Coronary artery (tissue), 2 donors: ENCODE measurements at regions not wholly inside any gene's neighbourhood (a gene's known extent, or its start where the extent isn't known, plus 50 kb on each side); places are given as distances from the start of the nearest gene placed in this dataset.

Experiments used
- DNase-seq: peaks from one replicate; pipeline ENCODE4 v3.0.0-alpha.2; 2017; ENCODE audit warnings: low spot score
- H3K27ac ChIP-seq, 2 donors: fragments of 200-600 bp; sonication (generic); one replicate each; pipeline ENCODE4 v1.5.1; 2016 to 2019
- H3K4me3 ChIP-seq: fragments of 200-600 bp; sonication (generic); 2 replicates; pipeline ENCODE4 v1.5.1; 2016; ENCODE audit warnings: mild to moderate bottlenecking, moderate library complexity
- CTCF ChIP-seq: fragments of 200-600 bp; sonication (generic); IDR thresholded peaks from one replicate; pipeline ENCODE4 v1.5.1; 2019; ENCODE audit warnings: antibody characterized with exemption

- Histone ChIP-seq H3K4me3 (no peak overlapping the region), H3K27ac (no peak overlapping the region)
- no peak for DNase-seq
- no peak for TF ChIP-seq CTCF
These were observed 502.4 kb downstream of the TMEM232 start for GRCh38 chr5:110224050-110224449.

- no peak for DNase-seq
- no peak overlapping the region for H3K27ac ChIP-seq
- TF ChIP-seq CTCF, result no peak
These were observed 500.5 kb downstream of the TMEM232 start for GRCh38 chr5:110225949-110226348.

GRCh38 chr5:110239786-110240185, 486.7 kb downstream of the TMEM232 start:
- no peak for DNase-seq
- Histone ChIP-seq H3K27ac (no peak overlapping the region), H3K4me3 (no peak overlapping the region)
- no peak for TF ChIP-seq CTCF

More at GRCh38 chr5:110225949-110226348, 500.5 kb downstream of the TMEM232 start:
- no peak overlapping the region for H3K4me3 ChIP-seq

GRCh38 chr5:110242950-110243349, 483.5 kb downstream of the TMEM232 start:
- no peak overlapping the region for H3K27ac ChIP-seq
- TF ChIP-seq CTCF, result no peak
- DNase-seq, result no peak
- no peak overlapping the region for H3K4me3 ChIP-seq

GRCh38 chr5:110248921-110249320, 477.6 kb downstream of the TMEM232 start:
- no peak for DNase-seq
- Histone ChIP-seq H3K4me3 (no peak overlapping the region), H3K27ac (no peak overlapping the region)
- TF ChIP-seq CTCF, result no peak

- Histone ChIP-seq H3K27ac (no peak overlapping the region), H3K4me3 (no peak overlapping the region)
- no peak for DNase-seq
- no peak for TF ChIP-seq CTCF
These were observed 476.1 kb downstream of the TMEM232 start for GRCh38 chr5:110250355-110250754.

GRCh38 chr5:110250755-110251154, 475.7 kb downstream of the TMEM232 start:
- TF ChIP-seq CTCF, result no peak
- Histone ChIP-seq H3K4me3 (no peak overlapping the region), H3K27ac (no peak overlapping the region)
- no peak for DNase-seq
